ENCODE measurements at regions not wholly inside any gene's neighbourhood (a gene's known extent, or its start where the extent isn't known, plus 50 kb on each side); places are given as distances from the start of the nearest gene placed in this dataset.
"Not testable (repeated sequence)": the region's sequence is repeated elsewhere in the genome, so short reads cannot be mapped to it uniquely, and the experiment has no call there.

- no peak for DNase-seq (ENCODE audit: low read depth)
These were observed 85.7 kb downstream of the MYCN start for GRCh38 chr2:16025876-16026640.

GRCh38 chr2:16025211-16025875 lies 85.0 kb downstream of the MYCN start:
- no peak overlapping the region for H3K4me3 ChIP-seq (ENCODE audit: control insufficient read depth, low read depth, low read length)
- TF ChIP-seq CTCF (conservative IDR thresholded peaks at IDR 0.05; ENCODE audit: control insufficient read depth, insufficient read depth, low read depth, low read length) = no peak
- no peak for DNase-seq (ENCODE audit: low read depth)

More at GRCh38 chr2:16025876-16026640, 85.7 kb downstream of the MYCN start:
- TF ChIP-seq CTCF (conservative IDR thresholded peaks at IDR 0.05; ENCODE audit: control insufficient read depth, insufficient read depth, low read depth, low read length) = no peak
- H3K4me3 ChIP-seq (ENCODE audit: control insufficient read depth, low read depth, low read length) = no peak overlapping the region

- not testable (repeated sequence) for DNase-seq (ENCODE audit: low read depth); H3K4me3 ChIP-seq (ENCODE audit: control insufficient read depth, low read depth, low read length)
These were observed 84.3 kb downstream of the MYCN start for GRCh38 chr2:16024628-16025027.

- DNase-seq (ENCODE audit: low read depth) = no peak
- no peak for TF ChIP-seq CTCF (conservative IDR thresholded peaks at IDR 0.05; ENCODE audit: control insufficient read depth, insufficient read depth, low read depth, low read length)
- H3K4me3 ChIP-seq (ENCODE audit: control insufficient read depth, low read depth, low read length) = no peak overlapping the region
These were observed 83.4 kb downstream of the MYCN start for GRCh38 chr2:16023506-16024360.

- DNase-seq (ENCODE audit: low read depth) = no peak
- no peak overlapping the region for H3K4me3 ChIP-seq (ENCODE audit: control insufficient read depth, low read depth, low read length)
- no peak for TF ChIP-seq CTCF (conservative IDR thresholded peaks at IDR 0.05; ENCODE audit: control insufficient read depth, insufficient read depth, low read depth, low read length)
These were observed 82.3 kb downstream of the MYCN start for GRCh38 chr2:16022548-16023240.

GRCh38 chr2:16021611-16022363 lies 81.4 kb downstream of the MYCN start:
- TF ChIP-seq CTCF (conservative IDR thresholded peaks at IDR 0.05; ENCODE audit: control insufficient read depth, insufficient read depth, low read depth, low read length) = no peak
- H3K4me3 ChIP-seq (ENCODE audit: control insufficient read depth, low read depth, low read length) = no peak overlapping the region

More at GRCh38 chr2:16021611-16022363, 81.4 kb downstream of the MYCN start:
- no peak for DNase-seq (ENCODE audit: low read depth)
